SW 1271 (cell line): ENCODE measurements at regions not wholly inside any gene's neighbourhood (a gene's known extent, or its start where the extent isn't known, plus 50 kb on each side); places are given as distances from the start of the nearest gene placed in this dataset.

Experiments used
- DNase-seq, 2 experiments: peaks; one replicate each; lab custom pipeline; 2025; lab: John Stamatoyannopoulos, UW

GRCh38 chr18:76771192-76771799 is 51.1 kb upstream of the ZNF236 start:
- DNase-seq, result no peak

GRCh38 chr18:76767954-76768353 is 54.4 kb upstream of the ZNF236 start:
- no peak for DNase-seq

GRCh38 chr18:76766429-76766828 is 55.9 kb upstream of the ZNF236 start:
- DNase-seq, result no peak

GRCh38 chr18:76765649-76766048 is 56.7 kb upstream of the ZNF236 start:
- no peak for DNase-seq

GRCh38 chr18:76764291-76764901 is 58.0 kb upstream of the ZNF236 start:
- no peak for DNase-seq

GRCh38 chr18:76759056-76759455 is 63.3 kb upstream of the ZNF236 start:
- no peak for DNase-seq

GRCh38 chr18:76757925-76758324 is 64.4 kb upstream of the ZNF236 start:
- DNase-seq, result no peak

- DNase-seq, result no peak
Measured at GRCh38 chr18:76757335-76757734, 65.0 kb upstream of the ZNF236 start.

- no peak for DNase-seq
Measured at GRCh38 chr18:76756531-76757253, 65.7 kb upstream of the ZNF236 start.

- no peak for DNase-seq
Measured at GRCh38 chr18:76754351-76754750, 68.0 kb upstream of the ZNF236 start.

GRCh38 chr18:76752400-76752799 is 70.0 kb upstream of the ZNF236 start:
- no peak for DNase-seq

- DNase-seq, result no peak
Measured at GRCh38 chr18:76750917-76751890, 71.2 kb upstream of the ZNF236 start.

- DNase-seq, result no peak
Measured at GRCh38 chr18:76750269-76750668, 72.1 kb upstream of the ZNF236 start.

- no peak for DNase-seq
Measured at GRCh38 chr18:76747676-76748075, 74.7 kb upstream of the ZNF236 start.

GRCh38 chr18:76741346-76741745 is 81.0 kb upstream of the ZNF236 start:
- DNase-seq, result no peak

GRCh38 chr18:76736309-76736708 is 86.0 kb upstream of the ZNF236 start:
- no peak for DNase-seq

- DNase-seq, result no peak
Measured at GRCh38 chr18:76730901-76731300, 91.5 kb upstream of the ZNF236 start.

- no peak for DNase-seq
Measured at GRCh38 chr18:76727589-76727988, 94.8 kb upstream of the ZNF236 start.

- DNase-seq, result no peak
Measured at GRCh38 chr18:76725445-76725844, 96.9 kb upstream of the ZNF236 start.

GRCh38 chr18:76722224-76723061 is 99.9 kb upstream of the ZNF236 start:
- no peak for DNase-seq
